ENCODE measurements at regions not wholly inside any gene's neighbourhood (a gene's known extent, or its start where the extent isn't known, plus 50 kb on each side); places are given as distances from the start of the nearest gene placed in this dataset.
"Not testable (repeated sequence)": the region's sequence is repeated elsewhere in the genome, so short reads cannot be mapped to it uniquely, and the experiment has no call there.

DNA sequence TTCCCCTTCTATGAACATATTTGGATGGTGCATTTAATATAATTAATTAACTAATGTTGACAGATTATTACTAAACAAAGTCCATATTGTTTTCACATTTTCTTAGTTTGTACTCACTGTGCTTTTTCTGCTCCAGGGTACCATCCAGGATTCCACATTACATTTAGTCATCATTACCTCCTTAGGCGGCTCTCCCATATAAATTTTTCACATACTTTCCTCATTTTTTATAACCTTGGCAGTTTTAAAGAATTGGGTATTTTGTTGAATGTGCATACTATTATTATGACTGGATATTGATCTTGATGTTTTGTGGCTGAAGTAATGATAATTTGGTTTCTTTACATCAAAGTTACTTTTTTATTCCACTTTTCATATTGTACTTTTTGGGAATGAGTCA is 755.6 kb upstream of the ANO3 start:
- no peaks in the 10 kb centered on the region for H3K27me3 ChIP-seq (ENCODE audit: control insufficient read depth, insufficient read depth, low read length)
- H3K9ac ChIP-seq (ENCODE audit: low read depth, low read length), result no peak overlapping the region
- H3K9me3 ChIP-seq (replicated peaks; ENCODE audit: low read length), result no peaks in the 10 kb centered on the region
- no peaks in the 10 kb centered on the region for H3K4me1 ChIP-seq (ENCODE audit: control insufficient read depth, insufficient read depth, low read length)
- no peak overlapping the region for H3K4me2 ChIP-seq (ENCODE audit: low read length)
- H3K4me3 ChIP-seq (ENCODE audit: low read length), result no peak overlapping the region
- H3K36me3 ChIP-seq (ENCODE audit: insufficient read depth, low read length), result no peaks in the 10 kb centered on the region

DNA sequence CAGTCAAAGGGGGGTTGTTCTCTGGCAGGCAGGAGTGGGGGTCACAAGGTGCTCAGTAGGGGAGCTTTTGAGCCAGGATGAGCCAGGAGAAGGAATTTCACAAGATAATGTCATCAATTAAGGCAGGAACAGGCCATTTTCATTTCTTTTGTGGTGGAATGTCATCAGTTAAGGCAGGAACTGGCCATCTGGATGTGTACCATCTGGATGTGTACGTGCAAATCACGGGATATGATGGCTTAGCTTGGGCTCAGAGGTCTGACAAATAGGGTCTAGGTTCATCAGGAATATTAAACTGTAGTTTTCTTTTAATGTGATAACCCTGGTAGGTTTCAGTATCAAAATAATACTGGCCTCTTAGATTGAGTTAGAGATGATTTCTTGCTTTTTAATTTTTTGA is 752.4 kb upstream of the ANO3 start:
- not testable (repeated sequence) for H3K4me3 ChIP-seq (ENCODE audit: low read length); H3K9ac ChIP-seq (ENCODE audit: low read depth, low read length); H3K4me1 ChIP-seq (ENCODE audit: control insufficient read depth, insufficient read depth, low read length); H3K9me3 ChIP-seq (replicated peaks; ENCODE audit: low read length); H3K36me3 ChIP-seq (ENCODE audit: insufficient read depth, low read length); H3K4me2 ChIP-seq (ENCODE audit: low read length); H3K27me3 ChIP-seq (ENCODE audit: control insufficient read depth, insufficient read depth, low read length)

DNA sequence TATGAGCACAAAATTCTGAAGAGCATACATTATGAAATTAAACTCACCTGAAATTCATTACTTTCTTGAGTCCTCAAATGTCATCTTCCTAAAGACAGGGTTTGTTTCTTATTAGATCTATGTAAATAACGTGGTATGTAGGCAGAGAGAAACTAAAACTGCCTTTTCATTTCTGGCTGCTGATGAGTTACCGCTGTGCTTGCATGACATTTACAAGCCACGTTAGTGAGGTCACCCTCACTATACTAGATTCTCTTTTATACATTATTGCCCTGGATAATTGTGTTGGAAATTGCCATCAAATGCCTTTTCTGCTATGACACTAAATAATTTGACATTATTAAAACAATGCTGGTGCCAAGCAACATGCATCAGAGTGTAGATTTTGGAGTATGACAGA is 748.3 kb upstream of the ANO3 start:
- no peaks in the 10 kb centered on the region for H3K36me3 ChIP-seq (ENCODE audit: insufficient read depth, low read length)
- H3K9me3 ChIP-seq (replicated peaks; ENCODE audit: low read length), result no peaks in the 10 kb centered on the region
- H3K4me1 ChIP-seq (ENCODE audit: control insufficient read depth, insufficient read depth, low read length), result no peaks in the 10 kb centered on the region
- H3K4me2 ChIP-seq (ENCODE audit: low read length), result no peak overlapping the region
- H3K27me3 ChIP-seq (ENCODE audit: control insufficient read depth, insufficient read depth, low read length), result no peaks in the 10 kb centered on the region
- no peak overlapping the region for H3K4me3 ChIP-seq (ENCODE audit: low read length)
- no peak overlapping the region for H3K9ac ChIP-seq (ENCODE audit: low read depth, low read length)

DNA sequence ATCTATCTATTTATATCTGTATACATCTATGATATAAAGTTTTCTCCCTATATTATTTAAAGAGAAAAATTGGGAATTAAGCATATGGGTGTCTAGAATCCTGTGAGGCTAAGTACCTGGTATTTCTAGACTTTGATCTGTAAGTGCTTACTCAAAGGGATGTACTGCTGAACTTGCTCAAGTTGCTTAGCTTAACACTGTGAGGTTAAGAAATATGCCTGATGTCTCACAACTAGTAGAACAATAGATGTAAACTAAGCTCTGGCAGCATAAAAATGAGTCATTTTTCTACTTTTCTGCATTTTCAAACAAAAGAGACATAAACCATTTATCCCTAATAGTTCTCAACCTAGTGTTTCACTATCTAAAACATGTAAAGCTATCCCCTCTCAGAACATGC is 744.4 kb upstream of the ANO3 start:
- Histone ChIP-seq H3K27me3 (ENCODE audit: control insufficient read depth, insufficient read depth, low read length) (no peaks in the 10 kb centered on the region), H3K4me2 (ENCODE audit: low read length) (no peak overlapping the region), H3K9me3 (replicated peaks; ENCODE audit: low read length) (peaks cover 3% of the 10 kb centered on the region), H3K9ac (ENCODE audit: low read depth, low read length) (no peak overlapping the region), H3K36me3 (ENCODE audit: insufficient read depth, low read length) (no peaks in the 10 kb centered on the region), H3K4me3 (ENCODE audit: low read length) (no peak overlapping the region), H3K4me1 (ENCODE audit: control insufficient read depth, insufficient read depth, low read length) (no peaks in the 10 kb centered on the region)

DNA sequence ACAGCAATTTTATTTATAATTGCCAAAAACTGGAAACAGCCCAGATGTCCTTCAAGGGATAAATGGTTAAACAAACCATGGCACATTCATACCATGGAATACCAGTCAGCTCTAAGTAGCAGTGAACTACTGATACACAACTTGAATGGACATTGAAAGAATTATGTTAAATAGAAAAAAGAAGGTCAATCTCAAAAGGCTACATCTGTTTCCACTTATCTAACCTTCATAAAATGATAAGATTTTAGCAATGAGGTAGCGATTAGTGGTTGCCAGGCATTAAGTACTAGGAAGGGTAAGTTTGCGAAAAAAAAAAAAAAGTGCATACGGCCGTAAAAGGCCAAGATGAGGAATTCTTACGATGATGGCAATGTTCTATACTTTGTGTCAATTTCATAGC is 738.7 kb upstream of the ANO3 start:
- H3K4me2 ChIP-seq (ENCODE audit: low read length), result no peak overlapping the region
- no peaks in the 10 kb centered on the region for H3K27me3 ChIP-seq (ENCODE audit: control insufficient read depth, insufficient read depth, low read length)
- no peak overlapping the region for H3K4me3 ChIP-seq (ENCODE audit: low read length)
- H3K36me3 ChIP-seq (ENCODE audit: insufficient read depth, low read length), result no peaks in the 10 kb centered on the region
- no peak overlapping the region for H3K9ac ChIP-seq (ENCODE audit: low read depth, low read length)
- H3K9me3 ChIP-seq (replicated peaks; ENCODE audit: low read length), result peaks cover 3% of the 10 kb centered on the region
- no peaks in the 10 kb centered on the region for H3K4me1 ChIP-seq (ENCODE audit: control insufficient read depth, insufficient read depth, low read length)

DNA sequence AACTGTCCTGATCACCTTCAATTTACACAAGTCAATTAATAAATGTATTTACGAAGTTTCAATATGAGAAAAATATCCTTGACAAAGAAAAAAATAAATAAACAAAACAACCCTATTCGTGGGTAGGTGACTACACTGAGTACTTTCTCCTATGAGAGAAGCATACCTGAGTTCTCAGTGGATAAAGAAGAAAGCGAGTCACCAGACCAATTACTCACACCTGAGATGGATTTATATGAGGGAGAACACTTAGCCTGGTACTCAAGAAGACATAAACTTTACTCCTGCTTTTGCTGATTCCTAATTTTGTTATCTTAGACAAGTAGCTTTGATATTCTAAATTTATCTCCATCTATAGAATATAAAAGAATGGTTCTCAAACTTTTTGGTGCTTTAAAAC is 735.2 kb upstream of the ANO3 start:
- Histone ChIP-seq H3K9me3 (replicated peaks; ENCODE audit: low read length) (no peaks in the 10 kb centered on the region), H3K36me3 (ENCODE audit: insufficient read depth, low read length) (no peaks in the 10 kb centered on the region), H3K9ac (ENCODE audit: low read depth, low read length) (no peak overlapping the region), H3K4me3 (ENCODE audit: low read length) (no peak overlapping the region), H3K4me1 (ENCODE audit: control insufficient read depth, insufficient read depth, low read length) (no peaks in the 10 kb centered on the region), H3K4me2 (ENCODE audit: low read length) (no peak overlapping the region), H3K27me3 (ENCODE audit: control insufficient read depth, insufficient read depth, low read length) (no peaks in the 10 kb centered on the region)

DNA sequence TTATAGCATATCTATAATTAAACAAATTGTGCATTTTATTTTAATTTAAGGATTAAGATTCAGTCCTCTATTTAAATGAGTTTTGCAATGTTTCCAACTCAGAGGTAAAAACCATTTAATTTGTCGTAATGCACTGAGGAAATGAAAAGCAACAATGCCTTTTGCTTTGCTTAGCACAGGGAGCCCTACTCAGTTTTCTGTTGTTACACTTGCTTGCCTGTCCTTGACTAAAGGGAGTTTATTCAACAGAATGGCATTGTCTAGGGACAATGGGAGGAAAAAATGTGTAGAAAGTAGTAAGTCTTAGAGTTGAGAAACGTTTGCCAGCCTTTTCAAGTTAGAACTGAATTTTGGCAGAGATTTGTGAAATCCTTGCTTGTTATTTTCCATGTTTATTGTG is 734.2 kb upstream of the ANO3 start:
- Histone ChIP-seq H3K9ac (ENCODE audit: low read depth, low read length) (no peak overlapping the region), H3K4me2 (ENCODE audit: low read length) (no peak overlapping the region), H3K36me3 (ENCODE audit: insufficient read depth, low read length) (no peaks in the 10 kb centered on the region), H3K4me1 (ENCODE audit: control insufficient read depth, insufficient read depth, low read length) (no peaks in the 10 kb centered on the region), H3K9me3 (replicated peaks; ENCODE audit: low read length) (no peaks in the 10 kb centered on the region), H3K4me3 (ENCODE audit: low read length) (no peak overlapping the region), H3K27me3 (ENCODE audit: control insufficient read depth, insufficient read depth, low read length) (no peaks in the 10 kb centered on the region)

DNA sequence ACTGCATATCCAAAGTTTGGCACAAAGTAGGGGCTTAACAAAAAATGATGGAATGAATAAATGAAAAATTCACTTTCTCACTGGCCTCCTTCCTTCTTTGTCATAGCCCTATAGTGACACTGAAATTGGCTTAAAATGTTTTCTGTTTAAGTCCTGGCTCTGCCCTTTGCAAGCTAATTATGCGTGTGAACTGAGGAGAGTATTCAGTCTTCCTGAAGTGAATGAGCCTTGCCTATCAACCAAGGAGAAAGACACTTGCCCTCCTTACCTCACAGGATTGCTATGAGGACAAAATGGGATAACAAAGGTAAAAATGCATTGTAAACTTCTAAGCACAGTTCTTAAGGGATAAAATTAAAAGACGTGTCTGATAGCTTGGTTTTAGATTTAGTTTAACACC is 729.8 kb upstream of the ANO3 start:
- Histone ChIP-seq H3K9ac (ENCODE audit: low read depth, low read length) (no peak overlapping the region), H3K4me1 (ENCODE audit: control insufficient read depth, insufficient read depth, low read length) (no peaks in the 10 kb centered on the region), H3K9me3 (replicated peaks; ENCODE audit: low read length) (no peaks in the 10 kb centered on the region), H3K36me3 (ENCODE audit: insufficient read depth, low read length) (no peaks in the 10 kb centered on the region), H3K4me3 (ENCODE audit: low read length) (no peak overlapping the region), H3K4me2 (ENCODE audit: low read length) (no peak overlapping the region), H3K27me3 (ENCODE audit: control insufficient read depth, insufficient read depth, low read length) (no peaks in the 10 kb centered on the region)

DNA sequence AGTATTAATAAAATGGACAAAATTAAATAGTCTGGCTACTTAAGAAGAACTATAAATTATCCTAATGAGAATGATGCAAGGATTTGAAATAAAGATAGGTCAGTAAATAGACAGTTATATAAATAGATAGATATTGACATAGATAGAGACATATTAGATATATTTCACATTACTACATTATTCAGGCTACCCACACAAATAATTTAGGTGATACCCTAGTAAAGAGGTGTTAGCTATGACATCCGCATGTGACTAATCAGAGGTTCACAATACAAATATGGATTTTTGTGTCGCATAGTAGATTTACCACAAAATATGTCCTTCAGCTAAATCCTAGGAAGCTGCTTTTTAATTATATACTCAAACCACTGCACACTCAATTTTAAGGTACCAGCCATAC is 729.0 kb upstream of the ANO3 start:
- no peaks in the 10 kb centered on the region for H3K4me1 ChIP-seq (ENCODE audit: control insufficient read depth, insufficient read depth, low read length)
- no peak overlapping the region for H3K4me2 ChIP-seq (ENCODE audit: low read length)
- H3K4me3 ChIP-seq (ENCODE audit: low read length), result no peak overlapping the region
- no peaks in the 10 kb centered on the region for H3K36me3 ChIP-seq (ENCODE audit: insufficient read depth, low read length)
- no peaks in the 10 kb centered on the region for H3K27me3 ChIP-seq (ENCODE audit: control insufficient read depth, insufficient read depth, low read length)
- no peaks in the 10 kb centered on the region for H3K9me3 ChIP-seq (replicated peaks; ENCODE audit: low read length)
- H3K9ac ChIP-seq (ENCODE audit: low read depth, low read length), result no peak overlapping the region

DNA sequence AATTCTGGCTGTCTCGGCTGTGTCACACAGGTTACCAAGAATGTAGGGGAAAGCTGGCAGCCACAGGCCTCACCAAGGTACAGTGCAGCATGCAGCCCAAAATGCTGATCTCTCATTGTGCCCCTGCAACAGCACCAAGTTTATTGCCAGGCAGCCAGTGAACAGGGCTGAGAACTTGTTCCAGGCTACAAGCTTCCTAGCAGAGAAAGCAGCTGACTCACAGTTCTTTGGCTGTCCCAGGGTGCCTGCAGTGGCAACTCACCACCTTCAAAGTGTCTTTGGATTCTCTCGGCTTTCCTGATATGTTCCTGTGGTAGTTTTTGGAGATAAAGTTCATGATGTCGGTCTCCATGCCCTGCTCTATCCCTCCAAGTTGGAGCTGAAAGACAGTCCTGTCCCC is 719.1 kb upstream of the ANO3 start:
- peaks cover 3% of the 10 kb centered on the region for H3K9me3 ChIP-seq (replicated peaks; ENCODE audit: low read length)
- H3K9ac ChIP-seq (ENCODE audit: low read depth, low read length), result no peak overlapping the region
- no peaks in the 10 kb centered on the region for H3K36me3 ChIP-seq (ENCODE audit: insufficient read depth, low read length)
- H3K4me2 ChIP-seq (ENCODE audit: low read length), result no peak overlapping the region
- H3K27me3 ChIP-seq (ENCODE audit: control insufficient read depth, insufficient read depth, low read length), result no peaks in the 10 kb centered on the region
- H3K4me1 ChIP-seq (ENCODE audit: control insufficient read depth, insufficient read depth, low read length), result no peaks in the 10 kb centered on the region
- no peak overlapping the region for H3K4me3 ChIP-seq (ENCODE audit: low read length)

DNA sequence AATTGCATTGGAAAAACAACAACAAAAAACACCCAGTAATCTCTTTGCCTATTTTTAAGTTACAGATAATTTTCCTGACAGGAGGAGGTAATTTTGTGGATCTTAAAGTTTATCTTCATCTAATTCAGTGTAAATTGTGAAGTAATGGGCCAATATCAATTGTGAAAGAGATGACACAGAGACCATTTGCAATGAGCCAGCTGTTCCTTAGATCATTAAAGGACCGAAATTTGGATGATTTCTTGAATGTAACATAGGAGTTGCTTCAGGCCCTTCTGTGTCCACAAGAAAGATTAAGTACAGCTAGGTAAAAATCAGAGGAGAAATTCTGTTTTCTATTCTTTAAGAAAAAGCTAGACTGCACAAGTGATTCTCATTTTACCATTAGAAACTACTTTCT is 718.5 kb upstream of the ANO3 start:
- no peaks in the 10 kb centered on the region for H3K4me1 ChIP-seq (ENCODE audit: control insufficient read depth, insufficient read depth, low read length)
- no peak overlapping the region for H3K4me3 ChIP-seq (ENCODE audit: low read length)
- no peaks in the 10 kb centered on the region for H3K36me3 ChIP-seq (ENCODE audit: insufficient read depth, low read length)
- H3K9me3 ChIP-seq (replicated peaks; ENCODE audit: low read length), result peaks cover 3% of the 10 kb centered on the region
- no peak overlapping the region for H3K4me2 ChIP-seq (ENCODE audit: low read length)
- no peak overlapping the region for H3K9ac ChIP-seq (ENCODE audit: low read depth, low read length)
- H3K27me3 ChIP-seq (ENCODE audit: control insufficient read depth, insufficient read depth, low read length), result no peaks in the 10 kb centered on the region

DNA sequence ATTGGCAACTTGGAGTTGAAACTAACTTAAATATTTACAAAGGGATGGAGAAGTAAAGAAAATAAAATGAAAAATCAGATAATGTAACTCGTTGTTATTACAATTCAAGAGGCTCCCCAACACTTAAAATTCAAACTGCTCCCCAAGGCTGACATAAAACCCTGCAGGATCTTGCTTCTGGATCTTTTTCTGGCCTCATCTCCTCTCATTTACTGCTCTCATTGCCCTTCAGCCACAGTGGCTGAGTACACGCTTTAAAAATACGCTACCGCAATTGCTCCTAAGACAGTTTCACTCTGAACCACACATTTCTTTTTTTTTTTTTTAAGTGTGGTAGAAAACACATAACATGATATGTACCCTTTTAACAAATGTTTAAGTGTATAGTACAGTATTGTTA is 718.1 kb upstream of the ANO3 start:
- Histone ChIP-seq H3K36me3 (ENCODE audit: insufficient read depth, low read length) (no peaks in the 10 kb centered on the region), H3K4me1 (ENCODE audit: control insufficient read depth, insufficient read depth, low read length) (no peaks in the 10 kb centered on the region), H3K4me2 (ENCODE audit: low read length) (no peak overlapping the region), H3K9me3 (replicated peaks; ENCODE audit: low read length) (peaks cover 3% of the 10 kb centered on the region), H3K4me3 (ENCODE audit: low read length) (no peak overlapping the region), H3K27me3 (ENCODE audit: control insufficient read depth, insufficient read depth, low read length) (no peaks in the 10 kb centered on the region), H3K9ac (ENCODE audit: low read depth, low read length) (no peak overlapping the region)

DNA sequence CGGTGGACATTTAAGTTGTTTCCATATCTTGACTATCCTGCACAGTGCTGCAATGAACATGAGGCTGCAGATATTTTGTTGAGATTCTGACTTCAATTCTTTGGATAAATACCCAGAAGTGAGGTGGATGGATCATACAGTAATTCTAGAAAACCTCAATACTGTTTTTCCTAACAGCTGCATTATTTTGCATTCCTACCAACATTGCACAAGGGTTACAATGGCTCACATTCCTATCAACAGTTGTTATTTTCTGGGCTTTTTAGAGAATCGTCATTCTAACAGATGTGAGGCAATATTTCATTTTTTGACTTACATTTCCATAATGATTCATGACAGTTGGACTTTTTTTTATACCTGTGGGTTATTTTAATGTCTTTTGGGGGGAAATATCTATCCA is 716.9 kb upstream of the ANO3 start:
- Histone ChIP-seq H3K4me1 (ENCODE audit: control insufficient read depth, insufficient read depth, low read length) (no peaks in the 10 kb centered on the region), H3K4me2 (ENCODE audit: low read length) (no peak overlapping the region), H3K27me3 (ENCODE audit: control insufficient read depth, insufficient read depth, low read length) (no peaks in the 10 kb centered on the region), H3K4me3 (ENCODE audit: low read length) (no peak overlapping the region), H3K9me3 (replicated peaks; ENCODE audit: low read length) (peaks cover 3% of the 10 kb centered on the region), H3K36me3 (ENCODE audit: insufficient read depth, low read length) (no peaks in the 10 kb centered on the region), H3K9ac (ENCODE audit: low read depth, low read length) (no peak overlapping the region)
